Omental fat pad (tissue), 3 donors: ENCODE measurements at regions not wholly inside any gene's neighbourhood (a gene's known extent, or its start where the extent isn't known, plus 50 kb on each side); places are given as distances from the start of the nearest gene placed in this dataset.

ENCODE experiments used
- ATAC-seq: fragments of 150-250 bp; one replicate; pipeline ENCODE4 v1.9.1; 2016; ENCODE audit warnings: mild to moderate bottlenecking, moderate library complexity; ENCODE audit not compliant: low FRiP score
- DNase-seq: peaks from one replicate; pipeline ENCODE4 v3.0.0-alpha.2; 2019; ENCODE audit warnings: low spot score
- TF ChIP-seq, protein P1 (sequence below), 3 donors: fragments of 450-650 bp; IDR thresholded peaks; one replicate each; pipeline ENCODE4 v1.5.1; 2016 to 2017; ENCODE audit warnings: antibody characterized with exemption in 3 of 3, mild to moderate bottlenecking in 3 of 3, moderate library complexity in 2 of 3

GRCh38 chr9:71524996-71525580 is 243.2 kb downstream of the CEMIP2 start:
- TF ChIP-seq, protein P1, sequence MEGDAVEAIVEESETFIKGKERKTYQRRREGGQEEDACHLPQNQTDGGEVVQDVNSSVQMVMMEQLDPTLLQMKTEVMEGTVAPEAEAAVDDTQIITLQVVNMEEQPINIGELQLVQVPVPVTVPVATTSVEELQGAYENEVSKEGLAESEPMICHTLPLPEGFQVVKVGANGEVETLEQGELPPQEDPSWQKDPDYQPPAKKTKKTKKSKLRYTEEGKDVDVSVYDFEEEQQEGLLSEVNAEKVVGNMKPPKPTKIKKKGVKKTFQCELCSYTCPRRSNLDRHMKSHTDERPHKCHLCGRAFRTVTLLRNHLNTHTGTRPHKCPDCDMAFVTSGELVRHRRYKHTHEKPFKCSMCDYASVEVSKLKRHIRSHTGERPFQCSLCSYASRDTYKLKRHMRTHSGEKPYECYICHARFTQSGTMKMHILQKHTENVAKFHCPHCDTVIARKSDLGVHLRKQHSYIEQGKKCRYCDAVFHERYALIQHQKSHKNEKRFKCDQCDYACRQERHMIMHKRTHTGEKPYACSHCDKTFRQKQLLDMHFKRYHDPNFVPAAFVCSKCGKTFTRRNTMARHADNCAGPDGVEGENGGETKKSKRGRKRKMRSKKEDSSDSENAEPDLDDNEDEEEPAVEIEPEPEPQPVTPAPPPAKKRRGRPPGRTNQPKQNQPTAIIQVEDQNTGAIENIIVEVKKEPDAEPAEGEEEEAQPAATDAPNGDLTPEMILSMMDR (IDR thresholded peaks at IDR 0.05) = no peak
- ATAC-seq = no peak
- DNase-seq = no peak

- no peak for DNase-seq
Observed at GRCh38 chr9:71524516-71524915, 243.8 kb downstream of the CEMIP2 start.

GRCh38 chr9:71521132-71521531 is 247.2 kb downstream of the CEMIP2 start:
- DNase-seq (no peak), ATAC-seq (no peak)
- TF ChIP-seq, protein P1 (IDR thresholded peaks at IDR 0.05) = no peak

More at GRCh38 chr9:71524516-71524915, 243.8 kb downstream of the CEMIP2 start:
- no peak for ATAC-seq
- TF ChIP-seq, protein P1 (IDR thresholded peaks at IDR 0.05) = no peak

- TF ChIP-seq, protein P1 (IDR thresholded peaks at IDR 0.05) = no peak
- ATAC-seq (no peak), DNase-seq (no peak)
Observed at GRCh38 chr9:71519098-71519696, 249.1 kb downstream of the CEMIP2 start.

- TF ChIP-seq, protein P1 (IDR thresholded peaks at IDR 0.05) = no peak
- no peak for DNase-seq
- no peak for ATAC-seq
Observed at GRCh38 chr9:71518045-71518827, 250.1 kb downstream of the CEMIP2 start.

DNA sequence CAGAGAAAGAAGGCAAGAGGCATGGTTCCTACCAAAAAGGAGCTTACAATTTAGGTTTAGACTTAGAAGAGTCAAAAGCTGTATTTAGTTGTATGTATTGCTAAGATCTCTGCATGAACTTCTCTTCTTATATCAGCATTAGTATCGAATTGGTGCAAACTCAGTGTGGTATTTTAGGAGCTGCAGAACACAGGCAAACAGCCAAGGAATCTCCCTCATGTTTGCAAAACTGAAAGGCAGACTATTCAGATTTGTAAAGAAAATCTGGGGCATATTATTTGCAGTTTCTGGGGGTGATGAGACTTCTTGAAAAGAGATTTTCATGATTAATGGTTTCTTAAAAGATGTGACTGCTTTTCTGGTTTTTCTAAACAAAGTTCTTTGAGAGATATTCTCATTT is 252.7 kb downstream of the CEMIP2 start:
- ATAC-seq = no peak

More for the DNA sequence above, 252.7 kb downstream of the CEMIP2 start:
- no peak for DNase-seq
- TF ChIP-seq, protein P1 (IDR thresholded peaks at IDR 0.05) = no peak
